ENCODE measurements at regions not wholly inside any gene's neighbourhood (a gene's known extent, or its start where the extent isn't known, plus 50 kb on each side); places are given as distances from the start of the nearest gene placed in this dataset.

DNA sequence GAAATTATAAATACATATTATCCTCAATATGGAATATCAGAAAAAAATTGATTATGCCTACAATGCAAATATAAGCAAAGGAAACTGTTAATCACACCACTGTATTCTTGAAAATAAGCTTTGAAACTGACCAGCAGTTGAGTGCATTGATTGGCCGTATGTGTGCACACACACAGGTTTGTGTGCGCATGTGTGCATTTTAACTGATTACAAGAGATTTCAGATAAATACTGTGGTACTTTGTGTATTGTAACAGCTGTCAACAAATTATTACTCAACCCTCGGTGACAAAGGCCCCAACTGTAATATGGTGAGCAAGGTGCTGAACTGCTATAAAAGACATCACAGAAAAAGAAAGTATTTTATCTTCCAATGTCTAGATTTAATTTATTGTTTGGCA, 1238.9 kb upstream of the ALCAM start:
- H3K9me3 Mint-ChIP-seq (ENCODE audit: unreplicated experiment) = peaks cover 20% of the 10 kb centered on the region
- no peak for TF ChIP-seq CTCF (IDR thresholded peaks at IDR 0.05)
- H3K4me1 Mint-ChIP-seq (ENCODE audit: unreplicated experiment) = peaks cover 10% of the 10 kb centered on the region
- no peak overlapping the region for H3K4me3 Mint-ChIP-seq (ENCODE audit: unreplicated experiment)
- H3K36me3 Mint-ChIP-seq (ENCODE audit: unreplicated experiment) = no peaks in the 10 kb centered on the region
- H3K27ac Mint-ChIP-seq (ENCODE audit: unreplicated experiment) = no peak overlapping the region
- DNase-seq (ENCODE audit: extremely low spot score, unreplicated experiment) = no peak
- H3K27me3 Mint-ChIP-seq (ENCODE audit: unreplicated experiment) = no peaks in the 10 kb centered on the region

DNA sequence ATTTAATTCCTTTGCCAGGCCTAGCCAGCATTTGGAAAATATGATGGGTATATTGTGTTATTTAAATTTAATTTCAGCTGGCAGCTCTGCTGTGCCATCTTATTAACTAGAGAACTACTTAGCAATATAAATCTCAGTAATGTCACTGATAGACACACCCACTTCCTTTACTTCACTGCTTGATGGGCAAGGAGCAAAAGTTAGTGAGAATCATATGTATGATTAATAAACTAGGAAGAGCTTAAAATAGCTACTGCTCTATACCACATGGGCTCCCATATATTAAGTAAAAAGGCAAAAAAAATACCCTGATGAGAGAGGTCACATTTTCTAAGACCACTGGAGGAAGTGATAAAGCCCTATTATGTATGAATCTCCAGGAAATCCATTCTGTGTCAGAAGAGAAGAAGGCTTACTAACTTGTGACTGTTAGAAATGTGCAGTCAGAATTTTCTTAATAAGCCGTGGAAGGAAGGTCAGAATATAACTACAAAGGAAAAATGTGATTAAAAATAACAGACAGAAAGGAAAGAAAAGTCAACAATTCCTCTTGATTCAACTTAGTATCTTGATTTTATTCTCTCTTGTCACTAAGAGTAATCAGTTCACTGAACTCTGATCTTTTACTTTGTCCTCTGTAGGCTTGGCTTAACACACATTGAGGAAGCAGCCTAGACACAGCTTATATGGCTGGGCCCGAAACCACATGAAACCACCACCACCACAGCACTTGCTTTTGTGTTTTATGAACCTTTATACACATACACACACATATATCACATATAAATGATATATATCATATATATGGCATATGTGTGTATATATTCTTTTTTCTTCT, 1233.9 kb upstream of the ALCAM start:
- no peak overlapping the region for H3K4me3 Mint-ChIP-seq (ENCODE audit: unreplicated experiment)
- H3K4me1 Mint-ChIP-seq (ENCODE audit: unreplicated experiment) = peaks cover 33% of the 10 kb centered on the region
- H3K9me3 Mint-ChIP-seq (ENCODE audit: unreplicated experiment) = peaks cover 25% of the 10 kb centered on the region
- no peak for DNase-seq (ENCODE audit: extremely low spot score, unreplicated experiment)
- TF ChIP-seq CTCF (IDR thresholded peaks at IDR 0.05) = no peak
- peak overlapping the region; percentile 19 for H3K27ac Mint-ChIP-seq (ENCODE audit: unreplicated experiment)
- H3K27me3 Mint-ChIP-seq (ENCODE audit: unreplicated experiment) = no peaks in the 10 kb centered on the region
- H3K36me3 Mint-ChIP-seq (ENCODE audit: unreplicated experiment) = no peaks in the 10 kb centered on the region

- Mint-ChIP-seq H3K4me3 (ENCODE audit: unreplicated experiment) (no peak overlapping the region), H3K9me3 (ENCODE audit: unreplicated experiment) (peaks cover 25% of the 10 kb centered on the region), H3K4me1 (ENCODE audit: unreplicated experiment) (peaks cover 41% of the 10 kb centered on the region), H3K36me3 (ENCODE audit: unreplicated experiment) (no peaks in the 10 kb centered on the region), H3K27me3 (ENCODE audit: unreplicated experiment) (no peaks in the 10 kb centered on the region), H3K27ac (ENCODE audit: unreplicated experiment) (no peak overlapping the region)
- no peak for TF ChIP-seq CTCF (IDR thresholded peaks at IDR 0.05)
- no peak for DNase-seq (ENCODE audit: extremely low spot score, unreplicated experiment)
Measured at GRCh38 chr3:104133630-104134029, 1233.1 kb upstream of the ALCAM start.

DNA sequence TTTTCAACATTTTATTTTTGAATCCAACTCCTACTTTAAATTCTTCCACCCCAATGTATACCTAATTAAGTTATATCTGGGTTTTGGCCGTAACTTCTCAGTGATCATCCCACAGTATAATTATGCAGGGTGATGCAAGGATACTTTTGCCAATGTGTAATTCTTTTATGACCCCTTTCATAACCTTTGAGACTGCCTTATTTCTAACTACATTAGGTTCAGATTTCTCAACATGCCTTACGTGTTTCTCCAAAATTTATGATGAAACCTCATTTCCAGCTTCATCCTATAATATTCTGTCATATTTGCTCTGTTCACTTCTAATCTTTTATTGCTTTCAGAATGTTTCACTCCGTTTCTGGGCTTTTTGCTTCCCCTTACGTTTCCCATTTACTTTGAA, 1229.6 kb upstream of the ALCAM start:
- Mint-ChIP-seq H3K4me3 (ENCODE audit: unreplicated experiment) (no peak overlapping the region), H3K36me3 (ENCODE audit: unreplicated experiment) (no peaks in the 10 kb centered on the region), H3K27ac (ENCODE audit: unreplicated experiment) (no peak overlapping the region), H3K4me1 (ENCODE audit: unreplicated experiment) (peaks cover 49% of the 10 kb centered on the region), H3K27me3 (ENCODE audit: unreplicated experiment) (no peaks in the 10 kb centered on the region), H3K9me3 (ENCODE audit: unreplicated experiment) (peaks cover 5% of the 10 kb centered on the region)
- TF ChIP-seq CTCF (IDR thresholded peaks at IDR 0.05) = no peak
- no peak for DNase-seq (ENCODE audit: extremely low spot score, unreplicated experiment)

DNA sequence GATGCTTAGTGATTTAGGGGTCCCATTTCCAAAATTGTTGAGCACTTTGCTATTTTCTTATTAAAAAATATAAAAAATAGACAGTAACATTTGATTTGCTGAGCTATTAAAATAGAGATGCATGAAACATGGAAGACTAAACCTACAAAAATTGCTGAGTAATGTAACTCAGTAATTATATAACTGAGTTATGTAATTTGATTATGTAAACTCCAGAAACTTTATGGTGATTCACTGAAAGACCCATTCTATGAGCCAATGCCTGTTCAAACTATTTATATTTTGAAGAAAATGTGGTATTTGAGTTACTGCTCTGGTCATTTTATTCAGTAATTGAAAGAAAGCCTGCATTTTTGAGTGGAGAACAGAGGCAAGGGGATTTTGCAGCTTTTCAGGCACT, 1221.5 kb upstream of the ALCAM start:
- Mint-ChIP-seq H3K9me3 (ENCODE audit: unreplicated experiment) (no peaks in the 10 kb centered on the region), H3K4me3 (ENCODE audit: unreplicated experiment) (no peak overlapping the region), H3K36me3 (ENCODE audit: unreplicated experiment) (no peaks in the 10 kb centered on the region), H3K4me1 (ENCODE audit: unreplicated experiment) (peaks cover 3% of the 10 kb centered on the region), H3K27me3 (ENCODE audit: unreplicated experiment) (no peaks in the 10 kb centered on the region), H3K27ac (ENCODE audit: unreplicated experiment) (no peak overlapping the region)
- DNase-seq (ENCODE audit: extremely low spot score, unreplicated experiment) = no peak
- TF ChIP-seq CTCF (IDR thresholded peaks at IDR 0.05) = no peak
